ENCODE measurements at regions not wholly inside any gene's neighbourhood (a gene's known extent, or its start where the extent isn't known, plus 50 kb on each side); places are given as distances from the start of the nearest gene placed in this dataset.

GRCh38 chr4:38313175-38313574 lies 350.8 kb upstream of the KLF3 start:
- no peak for DNase-seq

DNA sequence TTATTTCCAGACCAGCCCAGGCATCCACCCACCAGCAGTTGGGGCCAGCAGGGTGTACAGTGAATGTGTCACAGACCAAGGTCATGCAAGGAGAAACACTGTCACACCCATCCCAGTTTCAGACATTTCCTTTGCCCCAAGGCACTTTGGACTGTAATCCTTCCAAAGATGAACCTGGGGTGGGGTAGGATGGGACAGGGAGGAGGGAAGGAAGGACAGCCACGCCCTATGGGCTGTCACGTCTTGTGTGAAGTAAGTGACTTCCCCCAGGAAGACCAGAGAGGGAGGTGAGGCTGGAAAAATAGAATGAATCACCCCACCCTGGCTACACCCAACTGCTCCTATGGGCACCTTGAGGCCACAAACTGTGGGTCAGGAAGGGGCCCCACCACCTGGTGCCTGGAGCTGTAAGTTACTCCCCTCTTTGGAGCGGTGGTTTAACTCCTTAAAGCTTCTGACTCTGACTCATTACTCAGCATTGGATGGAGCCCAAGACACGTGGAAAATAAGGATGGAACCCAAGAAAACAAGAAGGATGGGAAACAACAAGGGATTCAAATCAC lies 349.9 kb upstream of the KLF3 start:
- no peak for DNase-seq

DNA sequence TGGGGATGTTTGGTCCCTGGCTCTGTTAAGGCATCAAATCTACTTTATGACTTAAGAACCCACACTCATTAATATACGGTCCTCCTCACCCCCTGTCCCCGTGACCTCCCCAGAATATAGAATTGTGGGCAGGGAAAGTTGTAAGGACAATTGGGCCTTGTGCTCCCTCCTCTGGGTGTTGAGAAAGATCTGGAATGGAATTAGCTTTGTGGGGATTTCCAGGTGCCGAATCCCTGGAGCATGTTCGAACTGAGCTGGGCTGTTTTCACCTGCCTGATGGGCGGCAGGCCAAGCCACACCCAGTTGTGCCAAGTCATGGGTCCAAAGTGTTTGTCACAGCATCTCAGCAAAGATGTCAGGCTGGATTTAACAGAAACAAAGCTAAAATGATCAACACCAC lies 349.3 kb upstream of the KLF3 start:
- DNase-seq: no peak

DNA sequence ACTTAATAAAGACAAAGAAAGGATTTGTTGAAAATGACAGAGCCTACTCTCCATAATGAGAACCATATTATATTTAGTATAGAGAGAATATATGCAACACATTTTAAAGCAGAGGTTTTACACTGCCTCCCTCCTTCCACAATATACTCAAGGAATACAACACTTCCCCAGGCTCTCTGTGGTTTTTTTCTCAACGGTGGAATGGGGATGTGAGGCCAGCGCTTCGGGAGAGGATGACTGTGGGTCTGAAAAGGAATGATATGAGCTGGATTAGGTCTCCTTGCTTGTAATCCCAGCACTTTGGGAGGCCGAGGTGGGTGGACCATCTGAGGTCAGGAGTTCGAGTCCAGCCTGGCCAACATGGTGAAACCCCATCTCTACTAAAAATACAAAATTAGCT lies 348.7 kb upstream of the KLF3 start:
- no peak for DNase-seq

DNA sequence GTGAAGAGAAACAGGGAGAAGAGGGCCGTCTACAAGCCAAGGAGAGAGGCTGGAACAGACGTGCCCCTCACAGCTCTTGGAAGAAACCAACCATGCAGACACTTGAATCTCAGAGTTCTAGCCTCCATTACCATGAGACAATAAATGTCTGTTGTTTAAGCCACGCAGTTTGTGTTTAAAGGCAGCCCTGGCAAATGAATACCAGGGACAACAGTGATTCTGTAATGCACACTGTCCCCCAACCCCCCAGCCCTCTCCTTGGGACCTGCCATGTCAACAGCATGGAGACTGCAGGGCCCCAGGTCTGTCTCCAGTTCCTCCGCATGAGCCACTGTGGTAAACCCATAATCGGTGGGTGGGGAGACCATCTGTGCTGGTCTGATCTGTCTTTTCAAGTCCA lies 348.0 kb upstream of the KLF3 start:
- no peak for DNase-seq

DNA sequence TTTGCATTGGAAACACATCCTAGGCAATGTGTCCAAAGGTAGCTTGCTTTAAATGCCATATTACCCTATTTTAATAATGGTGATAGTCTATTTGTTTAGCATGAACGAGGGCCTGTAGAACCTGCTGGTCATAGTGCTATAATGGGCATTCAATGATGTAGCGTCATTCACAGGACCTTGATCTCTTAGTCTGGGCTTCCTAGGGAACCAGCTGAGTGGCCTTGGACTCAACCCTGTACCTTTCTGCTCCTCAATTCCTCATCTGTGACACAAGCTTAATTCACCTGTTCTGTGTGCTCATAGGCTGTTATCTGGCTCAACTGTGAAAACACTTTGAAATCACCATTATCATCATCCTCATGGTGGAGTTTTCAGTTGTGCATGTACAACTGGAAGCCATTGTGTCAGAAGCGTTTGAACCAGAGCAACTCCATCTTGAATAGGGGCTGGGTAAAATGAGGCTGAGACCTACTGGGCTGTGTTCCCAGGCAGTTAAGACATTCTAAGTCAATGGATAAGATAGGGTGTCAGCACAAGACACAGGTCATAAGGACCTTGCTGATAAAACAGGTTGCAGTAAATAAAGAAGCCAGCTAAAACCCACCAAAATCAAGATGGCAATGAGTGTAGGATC lies 346.8 kb upstream of the KLF3 start:
- DNase-seq: no peak

GRCh38 chr4:38318737-38319455 lies 345.1 kb upstream of the KLF3 start:
- peak; percentile 42 for DNase-seq

DNA sequence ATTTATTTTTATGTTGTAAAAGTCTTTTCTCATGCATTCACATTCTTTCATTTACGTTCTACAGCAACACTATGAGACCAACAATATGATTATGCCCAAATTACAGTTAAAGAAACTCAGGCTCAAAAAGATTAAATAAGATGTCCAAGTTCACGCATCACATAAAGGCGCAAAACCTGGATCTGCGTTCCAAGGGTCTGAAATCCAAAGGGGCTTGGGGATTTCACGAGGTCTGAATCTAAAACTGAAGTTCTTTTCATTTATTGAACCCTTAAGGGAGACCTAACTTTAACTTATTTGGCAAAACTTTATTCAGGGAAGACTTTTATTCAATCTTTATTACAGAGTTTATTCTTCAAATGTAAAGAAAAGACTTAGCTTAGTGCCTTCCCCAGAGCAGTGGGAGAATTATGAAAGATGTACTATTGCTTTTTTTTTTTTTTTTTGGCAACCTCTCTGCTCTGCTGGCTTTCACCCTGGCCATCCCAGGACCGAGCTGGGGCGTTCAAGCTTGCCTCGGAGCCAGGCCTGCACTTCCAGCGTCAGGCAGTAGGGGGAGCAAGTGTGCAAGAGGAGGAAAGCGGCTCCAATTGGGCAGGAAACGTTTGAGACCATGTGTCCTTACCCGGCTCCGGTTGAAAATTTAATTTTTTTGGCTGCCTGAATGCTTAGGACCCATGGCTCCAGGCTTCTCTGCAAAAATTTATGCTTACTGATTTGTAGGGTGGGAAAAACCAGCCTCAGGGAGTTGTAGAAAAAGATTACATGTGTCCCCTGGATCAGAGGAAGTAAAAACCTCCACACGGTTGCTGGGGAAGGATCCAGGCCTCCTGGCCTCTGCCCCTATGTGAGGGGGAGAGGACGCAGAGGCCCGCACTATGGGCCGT lies 344.3 kb upstream of the KLF3 start:
- peak; percentile 84 for DNase-seq

GRCh38 chr4:38320343-38320695 lies 343.7 kb upstream of the KLF3 start:
- no peak for DNase-seq

- DNase-seq: no peak
These were observed 343.2 kb upstream of the KLF3 start for GRCh38 chr4:38320833-38321232.

DNA sequence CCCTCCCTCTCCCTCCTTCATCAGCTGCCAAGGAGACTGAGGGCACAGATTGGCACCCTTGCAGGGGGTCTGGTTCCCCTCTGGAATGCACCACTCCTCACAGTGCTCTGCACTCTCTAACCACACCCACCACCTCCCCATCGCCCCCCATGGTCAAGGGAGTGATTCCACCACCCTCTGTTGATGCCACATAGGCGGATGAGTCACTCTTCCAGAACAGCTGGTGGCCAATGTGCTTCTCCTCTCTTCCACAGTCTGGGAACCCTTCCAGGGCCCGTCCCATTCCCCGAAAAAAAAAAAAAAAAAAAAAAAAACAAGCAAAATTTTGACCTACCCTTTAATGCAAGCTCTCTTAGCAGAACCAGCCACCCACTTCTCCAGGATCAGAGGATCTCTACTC lies 341.3 kb upstream of the KLF3 start:
- no peak for DNase-seq

DNA sequence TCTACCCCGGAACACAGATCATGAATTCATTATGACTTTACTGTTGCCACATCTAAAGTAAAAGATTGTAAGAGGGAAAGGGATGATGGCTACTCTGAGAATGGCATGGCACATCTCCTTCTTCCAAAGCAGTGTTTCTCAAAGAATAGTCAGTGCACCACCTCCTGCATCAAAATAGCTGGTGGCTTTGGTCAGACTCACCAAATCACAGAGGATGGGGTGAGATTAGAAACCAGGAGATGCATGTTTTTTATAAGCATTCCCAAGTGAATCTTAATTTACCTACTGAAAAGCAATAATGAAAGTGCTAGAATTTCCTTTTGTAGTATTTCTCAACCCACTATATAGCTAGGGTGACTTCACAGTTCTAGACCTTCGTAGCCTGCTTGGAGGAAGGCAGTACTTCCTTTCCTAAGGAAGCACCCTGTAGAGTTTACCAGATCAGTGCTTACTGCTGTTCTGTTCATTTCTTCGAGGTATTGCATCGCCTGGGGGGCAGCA lies 340.8 kb upstream of the KLF3 start:
- no peak for DNase-seq

DNA sequence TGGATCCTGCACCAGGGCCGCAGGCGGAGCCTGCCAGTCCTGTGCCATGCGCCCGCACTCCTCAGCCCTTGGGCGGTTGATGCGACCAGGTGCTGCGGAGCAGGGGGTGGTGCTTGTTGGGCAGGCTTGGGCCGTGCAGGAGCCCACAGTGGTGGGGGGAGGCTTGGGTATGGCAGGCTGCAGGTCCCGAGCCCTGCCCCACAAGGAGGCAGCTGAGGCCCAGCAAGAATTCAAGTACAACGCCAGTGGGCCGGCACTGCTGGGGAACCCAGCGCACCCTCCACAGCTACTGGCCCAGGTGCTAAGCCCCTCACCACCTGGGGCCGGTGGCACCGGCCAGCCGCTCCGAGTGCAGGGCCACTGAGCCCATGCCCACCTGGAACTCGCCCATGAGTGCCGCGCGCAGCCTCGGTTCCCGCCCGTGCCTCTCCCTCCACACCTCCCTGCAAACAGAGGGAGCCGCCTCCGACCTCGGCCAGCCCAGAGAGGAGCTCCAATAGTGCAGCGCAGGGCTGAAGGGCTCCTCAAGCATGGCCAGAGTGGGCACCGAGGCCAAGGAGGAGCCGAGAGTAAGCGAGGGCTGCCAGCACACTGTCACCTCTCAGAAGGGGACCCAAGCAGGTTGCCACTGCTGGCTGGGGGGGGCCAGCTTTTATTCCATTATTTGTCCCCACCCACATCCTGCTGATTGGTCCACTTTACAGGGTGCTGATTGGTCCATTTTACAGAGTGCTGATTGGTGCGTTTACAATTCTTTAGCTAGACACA lies 339.0 kb upstream of the KLF3 start:
- no peak for DNase-seq

- no peak for DNase-seq
These were observed 338.4 kb upstream of the KLF3 start for GRCh38 chr4:38325629-38325913.

DNA sequence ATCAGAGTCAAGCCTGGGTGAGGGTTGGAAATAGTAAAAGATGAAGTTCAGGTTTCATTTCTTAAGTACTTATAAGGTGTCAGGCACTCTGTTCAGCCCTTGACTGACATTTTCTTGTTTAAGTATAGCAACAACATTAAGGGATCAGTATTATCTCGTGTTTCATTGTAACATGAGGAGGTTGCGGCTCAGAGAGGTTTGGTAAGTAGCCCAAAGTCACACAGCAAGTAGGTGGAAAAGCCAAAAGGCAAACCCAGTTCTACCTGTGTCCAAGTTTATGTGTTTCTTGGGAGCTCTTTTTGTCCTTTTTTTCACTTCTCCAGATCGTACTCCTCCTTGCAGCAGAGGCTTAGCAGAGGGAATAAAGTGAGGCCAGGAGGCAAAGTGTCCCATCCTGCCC lies 337.5 kb upstream of the KLF3 start:
- DNase-seq: no peak

GRCh38 chr4:38327174-38327573 lies 336.8 kb upstream of the KLF3 start:
- no peak for DNase-seq

- no peak for DNase-seq
These were observed 334.8 kb upstream of the KLF3 start for GRCh38 chr4:38328989-38329729.

DNA sequence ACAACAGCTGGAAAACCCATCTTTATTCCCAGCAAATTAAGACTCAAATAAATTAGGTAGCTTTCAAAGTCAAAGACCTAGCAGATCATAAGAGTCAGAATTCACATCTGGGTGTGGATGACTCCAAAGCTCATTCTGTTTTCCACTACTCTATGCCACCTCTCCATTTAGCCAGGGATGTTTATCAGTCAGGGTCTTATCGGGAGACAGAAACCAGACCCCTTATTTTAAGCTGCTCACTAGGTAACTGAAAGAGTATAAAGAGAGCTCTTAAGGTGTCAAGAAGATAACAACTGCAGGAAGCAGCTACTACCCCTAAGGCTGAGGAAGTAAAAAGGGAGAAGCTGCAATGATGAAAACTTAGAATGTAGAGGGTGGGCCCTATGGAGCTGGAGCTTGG lies 333.7 kb upstream of the KLF3 start:
- DNase-seq: no peak

GRCh38 chr4:38330936-38331335 lies 333.1 kb upstream of the KLF3 start:
- DNase-seq: no peak

GRCh38 chr4:38332699-38333098 lies 331.3 kb upstream of the KLF3 start:
- DNase-seq: no peak

GRCh38 chr4:38333219-38333618 lies 330.8 kb upstream of the KLF3 start:
- no peak for DNase-seq

DNA sequence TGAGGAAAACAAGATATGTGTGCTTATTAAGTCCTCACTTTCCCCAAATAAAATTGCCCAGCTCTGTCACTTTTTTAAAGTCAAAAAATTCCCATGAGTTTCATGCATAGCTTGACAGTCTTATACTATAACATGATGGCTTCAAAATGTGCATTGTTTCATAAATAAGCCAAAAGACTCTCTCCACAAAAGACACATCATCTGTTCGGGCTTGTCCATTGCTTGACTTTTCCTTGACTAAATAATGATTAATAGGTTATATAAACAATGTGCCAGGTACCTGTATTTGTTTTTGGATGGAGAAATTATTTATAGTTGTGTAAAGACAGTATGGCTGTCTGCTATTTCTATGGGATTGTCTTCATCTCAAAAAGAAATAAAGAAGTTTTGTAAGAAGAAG lies 329.2 kb upstream of the KLF3 start:
- DNase-seq: no peak
